ENCODE measurements at regions not wholly inside any gene's neighbourhood (a gene's known extent, or its start where the extent isn't known, plus 50 kb on each side); places are given as distances from the start of the nearest gene placed in this dataset.

DNA sequence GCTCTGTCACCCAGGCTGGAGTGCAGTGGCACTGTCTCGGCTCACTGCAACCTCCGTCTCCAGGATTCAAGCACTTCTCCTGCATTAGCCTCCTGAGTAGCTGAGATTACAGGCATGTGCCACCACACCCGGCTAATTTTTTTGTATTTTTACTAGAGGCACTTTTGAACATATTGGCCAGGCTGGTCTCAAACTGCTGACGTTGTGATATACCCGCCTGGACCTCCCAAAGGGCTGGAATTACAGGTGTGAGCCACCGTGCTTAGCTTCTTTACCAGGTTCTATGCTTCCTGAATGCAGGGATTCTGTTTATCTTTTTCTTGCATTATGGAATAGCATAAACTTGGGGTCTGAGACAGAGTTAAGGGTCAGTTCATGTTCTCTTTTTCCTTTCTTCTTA, 317.9 kb upstream of the RBFOX1 start:
- DNase-seq (ENCODE audit: low read depth) = no peak
- TF ChIP-seq, protein P1, sequence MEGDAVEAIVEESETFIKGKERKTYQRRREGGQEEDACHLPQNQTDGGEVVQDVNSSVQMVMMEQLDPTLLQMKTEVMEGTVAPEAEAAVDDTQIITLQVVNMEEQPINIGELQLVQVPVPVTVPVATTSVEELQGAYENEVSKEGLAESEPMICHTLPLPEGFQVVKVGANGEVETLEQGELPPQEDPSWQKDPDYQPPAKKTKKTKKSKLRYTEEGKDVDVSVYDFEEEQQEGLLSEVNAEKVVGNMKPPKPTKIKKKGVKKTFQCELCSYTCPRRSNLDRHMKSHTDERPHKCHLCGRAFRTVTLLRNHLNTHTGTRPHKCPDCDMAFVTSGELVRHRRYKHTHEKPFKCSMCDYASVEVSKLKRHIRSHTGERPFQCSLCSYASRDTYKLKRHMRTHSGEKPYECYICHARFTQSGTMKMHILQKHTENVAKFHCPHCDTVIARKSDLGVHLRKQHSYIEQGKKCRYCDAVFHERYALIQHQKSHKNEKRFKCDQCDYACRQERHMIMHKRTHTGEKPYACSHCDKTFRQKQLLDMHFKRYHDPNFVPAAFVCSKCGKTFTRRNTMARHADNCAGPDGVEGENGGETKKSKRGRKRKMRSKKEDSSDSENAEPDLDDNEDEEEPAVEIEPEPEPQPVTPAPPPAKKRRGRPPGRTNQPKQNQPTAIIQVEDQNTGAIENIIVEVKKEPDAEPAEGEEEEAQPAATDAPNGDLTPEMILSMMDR (IDR thresholded peaks at IDR 0.05; ENCODE audit: insufficient read depth, low read depth, low read length, missing control alignments) = no peak
- no peak overlapping the region for H3K4me3 ChIP-seq (ENCODE audit: low read length)

DNA sequence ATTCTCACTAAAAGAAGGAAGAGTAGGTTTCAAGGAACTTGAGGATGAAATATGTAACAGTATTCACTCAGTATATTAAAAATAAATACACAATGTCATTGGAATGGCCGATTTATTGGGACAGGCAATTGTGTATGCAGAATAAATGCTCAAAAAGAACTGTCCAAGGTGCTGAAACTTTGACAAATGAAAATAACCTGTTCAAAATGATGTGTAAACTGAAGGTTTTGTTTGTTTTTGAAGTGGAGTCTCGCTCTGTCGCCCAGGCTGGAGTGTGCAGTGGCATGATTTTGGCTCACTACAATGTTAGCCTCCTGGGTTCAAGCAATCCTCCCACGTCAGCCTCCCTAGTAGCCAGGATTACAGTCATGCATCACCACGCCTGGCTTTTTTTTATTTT, 318.7 kb upstream of the RBFOX1 start:
- peak; percentile 3 for DNase-seq (ENCODE audit: low read depth)
- H3K4me3 ChIP-seq (ENCODE audit: low read length) = no peak overlapping the region
- TF ChIP-seq, protein P1 (IDR thresholded peaks at IDR 0.05; ENCODE audit: insufficient read depth, low read depth, low read length, missing control alignments) = no peak

DNA sequence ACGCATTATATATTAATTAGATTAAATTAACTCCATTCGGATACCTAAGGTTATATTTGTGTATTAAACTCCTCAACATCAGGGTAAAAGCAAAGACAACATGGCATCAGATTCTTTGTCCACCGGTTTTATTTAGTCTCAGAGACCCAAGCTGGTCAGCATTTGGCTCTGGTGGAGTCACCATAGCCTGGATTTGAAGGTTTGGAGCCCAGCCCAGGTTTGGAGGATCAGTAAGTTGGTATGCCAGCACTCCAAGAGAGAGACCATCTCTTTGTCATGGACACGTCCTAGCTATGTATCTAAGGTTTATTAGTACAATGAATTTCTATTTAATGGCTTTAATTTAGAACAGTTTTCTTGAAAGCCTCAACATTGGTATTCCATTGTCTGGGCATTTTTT, 328.4 kb upstream of the RBFOX1 start:
- no peak for DNase-seq (ENCODE audit: low read depth)
- H3K4me3 ChIP-seq (ENCODE audit: low read length) = no peak overlapping the region
- TF ChIP-seq, protein P1 (IDR thresholded peaks at IDR 0.05; ENCODE audit: insufficient read depth, low read depth, low read length, missing control alignments) = no peak

DNA sequence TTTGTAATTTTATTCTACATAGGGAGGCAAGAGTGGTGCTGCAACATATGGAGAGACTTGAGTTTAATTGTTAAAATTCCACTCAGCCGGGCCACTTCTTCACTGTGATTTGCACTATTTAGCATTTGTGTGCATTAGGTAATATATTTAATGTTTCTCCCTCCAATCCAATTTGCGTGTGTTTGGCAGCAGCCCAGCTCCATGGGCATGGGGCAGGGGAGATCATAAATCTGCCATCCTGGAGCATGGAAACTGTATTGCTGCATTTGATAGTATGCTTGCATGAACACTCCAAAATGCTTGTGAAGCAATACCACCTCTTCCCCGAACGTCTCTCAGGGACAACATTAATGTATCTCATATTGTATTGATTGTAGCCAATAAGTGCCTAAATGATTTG, 339.1 kb upstream of the RBFOX1 start:
- DNase-seq (ENCODE audit: low read depth) = no peak
- TF ChIP-seq, protein P1 (IDR thresholded peaks at IDR 0.05; ENCODE audit: insufficient read depth, low read depth, low read length, missing control alignments) = no peak
- H3K4me3 ChIP-seq (ENCODE audit: low read length) = no peak overlapping the region

DNA sequence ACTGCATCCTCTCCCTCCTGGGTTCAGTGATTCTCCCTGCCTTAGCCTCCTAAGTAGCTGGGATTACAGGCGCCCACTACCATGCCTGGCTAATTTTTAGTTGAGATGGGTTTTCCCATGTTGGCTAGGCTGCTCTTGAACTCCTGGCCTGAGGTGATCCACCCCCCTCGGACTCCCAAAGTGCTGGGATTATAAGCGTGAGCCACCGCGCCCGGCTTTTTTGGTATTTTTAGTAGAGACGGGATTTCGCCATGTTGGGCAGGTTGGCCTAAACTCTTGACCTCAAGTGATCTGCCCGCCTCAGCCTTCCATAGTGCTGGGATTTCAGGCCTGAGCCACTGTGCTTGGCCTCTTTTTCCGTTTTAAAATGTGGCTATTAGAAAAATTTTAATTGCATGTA, 343.8 kb upstream of the RBFOX1 start:
- no peak for DNase-seq (ENCODE audit: low read depth)
- TF ChIP-seq, protein P1 (IDR thresholded peaks at IDR 0.05; ENCODE audit: insufficient read depth, low read depth, low read length, missing control alignments) = no peak
- no peak overlapping the region for H3K4me3 ChIP-seq (ENCODE audit: low read length)

DNA sequence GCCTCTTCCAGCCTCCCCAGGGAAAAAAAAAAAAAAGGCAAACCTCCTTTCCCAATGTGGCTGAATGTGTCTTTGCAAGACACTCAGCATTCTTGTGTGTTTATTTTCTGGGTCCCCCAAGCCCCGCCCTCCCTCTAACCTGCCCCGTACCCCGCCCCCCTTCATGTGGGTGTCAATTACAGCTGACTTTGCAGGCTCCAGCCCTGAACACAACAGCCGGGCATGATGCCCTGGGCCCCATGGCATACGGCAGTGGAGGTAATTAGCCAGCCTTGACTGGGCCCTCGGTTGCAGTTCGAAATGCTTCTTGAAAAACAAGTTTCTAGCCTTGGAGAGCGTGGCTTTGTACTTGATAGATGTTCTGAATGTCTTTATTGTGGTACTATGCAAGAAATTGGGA, 354.7 kb upstream of the RBFOX1 start:
- H3K4me3 ChIP-seq (ENCODE audit: low read length) = no peak overlapping the region
- TF ChIP-seq, protein P1 (IDR thresholded peaks at IDR 0.05; ENCODE audit: insufficient read depth, low read depth, low read length, missing control alignments) = no peak
- no peak for DNase-seq (ENCODE audit: low read depth)

DNA sequence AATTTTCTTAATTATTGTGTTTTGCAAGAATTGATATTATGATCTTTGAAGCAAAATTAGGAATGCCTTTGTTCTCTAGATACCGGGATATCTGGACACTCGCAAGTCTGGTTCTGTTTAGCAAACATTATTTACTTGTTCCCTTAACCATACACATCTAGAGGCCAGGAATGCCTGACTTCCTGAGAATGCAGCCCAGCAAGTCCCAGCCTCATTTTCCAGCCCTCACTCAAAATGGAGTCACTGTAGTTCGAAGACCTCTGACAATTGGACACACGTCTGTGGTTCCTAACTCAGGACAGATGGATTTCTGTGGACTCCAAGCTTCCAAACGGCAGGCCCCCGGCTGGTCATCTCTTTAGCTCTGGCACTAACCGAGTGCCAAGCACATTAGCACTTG, 355.4 kb upstream of the RBFOX1 start:
- TF ChIP-seq, protein P1 (IDR thresholded peaks at IDR 0.05; ENCODE audit: insufficient read depth, low read depth, low read length, missing control alignments) = no peak
- no peak overlapping the region for H3K4me3 ChIP-seq (ENCODE audit: low read length)
- no peak for DNase-seq (ENCODE audit: low read depth)

All from epithelial cell of esophagus (primary cell).